ENCODE measurements at regions not wholly inside any gene's neighbourhood (a gene's known extent, or its start where the extent isn't known, plus 50 kb on each side); places are given as distances from the start of the nearest gene placed in this dataset.

DNA sequence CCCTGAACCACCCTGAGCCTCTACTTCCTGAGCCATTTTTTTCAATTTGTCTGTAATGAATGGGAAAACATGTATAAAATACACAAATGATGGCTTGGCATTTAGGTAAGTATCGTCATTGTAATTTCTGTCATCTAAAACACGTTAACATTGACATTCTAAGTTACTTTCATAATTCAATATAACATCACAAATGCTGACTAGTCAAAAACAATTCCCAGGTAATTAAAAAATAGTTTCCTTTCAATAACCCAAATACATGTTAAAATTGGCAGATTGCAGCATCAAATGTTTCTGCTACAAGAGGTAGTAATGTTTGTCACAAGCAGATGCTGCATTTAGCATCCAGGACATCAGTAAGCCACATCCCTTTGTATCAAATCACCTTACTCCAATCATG lies 776.4 kb downstream of the KCTD16 start:
- TF ChIP-seq, protein P1, sequence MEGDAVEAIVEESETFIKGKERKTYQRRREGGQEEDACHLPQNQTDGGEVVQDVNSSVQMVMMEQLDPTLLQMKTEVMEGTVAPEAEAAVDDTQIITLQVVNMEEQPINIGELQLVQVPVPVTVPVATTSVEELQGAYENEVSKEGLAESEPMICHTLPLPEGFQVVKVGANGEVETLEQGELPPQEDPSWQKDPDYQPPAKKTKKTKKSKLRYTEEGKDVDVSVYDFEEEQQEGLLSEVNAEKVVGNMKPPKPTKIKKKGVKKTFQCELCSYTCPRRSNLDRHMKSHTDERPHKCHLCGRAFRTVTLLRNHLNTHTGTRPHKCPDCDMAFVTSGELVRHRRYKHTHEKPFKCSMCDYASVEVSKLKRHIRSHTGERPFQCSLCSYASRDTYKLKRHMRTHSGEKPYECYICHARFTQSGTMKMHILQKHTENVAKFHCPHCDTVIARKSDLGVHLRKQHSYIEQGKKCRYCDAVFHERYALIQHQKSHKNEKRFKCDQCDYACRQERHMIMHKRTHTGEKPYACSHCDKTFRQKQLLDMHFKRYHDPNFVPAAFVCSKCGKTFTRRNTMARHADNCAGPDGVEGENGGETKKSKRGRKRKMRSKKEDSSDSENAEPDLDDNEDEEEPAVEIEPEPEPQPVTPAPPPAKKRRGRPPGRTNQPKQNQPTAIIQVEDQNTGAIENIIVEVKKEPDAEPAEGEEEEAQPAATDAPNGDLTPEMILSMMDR (IDR thresholded peaks at IDR 0.05; ENCODE audit: low read length): no peak
- TF ChIP-seq EZH2 (IDR thresholded peaks at IDR 0.05; ENCODE audit: borderline replicate concordance, low read length): no peak

Measured in OCI-LY1 (cell line).